GM20000 (cell line): ENCODE measurements at regions not wholly inside any gene's neighbourhood (a gene's known extent, or its start where the extent isn't known, plus 50 kb on each side); places are given as distances from the start of the nearest gene placed in this dataset.

Source experiments
- DNase-seq: peaks from one replicate; pipeline ENCODE4 v3.0.0; 2012; ENCODE audit warnings: low spot score
- CTCF ChIP-seq: IDR thresholded peaks from 2 replicates; pipeline ENCODE4 v1.5.1; 2012; ENCODE audit warnings: mild to moderate bottlenecking, control low read depth; ENCODE audit errors: extremely low read depth, missing control alignments

GRCh38 chr11:115939731-115940421 lies 435.7 kb upstream of the CADM1 start:
- no peak for DNase-seq
- TF ChIP-seq CTCF, result no peak

GRCh38 chr11:115939104-115939730 lies 435.0 kb upstream of the CADM1 start:
- no peak for DNase-seq
- TF ChIP-seq CTCF, result no peak

- no peak for TF ChIP-seq CTCF
- no peak for DNase-seq
Observed at GRCh38 chr11:115933564-115933963, 429.3 kb upstream of the CADM1 start.

GRCh38 chr11:115931548-115932083 lies 427.4 kb upstream of the CADM1 start:
- no peak for TF ChIP-seq CTCF
- DNase-seq, result no peak

GRCh38 chr11:115930886-115931547 lies 426.8 kb upstream of the CADM1 start:
- no peak for TF ChIP-seq CTCF
- no peak for DNase-seq

- no peak for DNase-seq
- no peak for TF ChIP-seq CTCF
Observed at GRCh38 chr11:115930291-115930690, 426.1 kb upstream of the CADM1 start.

- no peak for DNase-seq
- TF ChIP-seq CTCF, result no peak
Observed at GRCh38 chr11:115929618-115930129, 425.5 kb upstream of the CADM1 start.
